Femur (tissue), 1 donor: ENCODE measurements at regions not wholly inside any gene's neighbourhood (a gene's known extent, or its start where the extent isn't known, plus 50 kb on each side); places are given as distances from the start of the nearest gene placed in this dataset.
A peak's percentile ranks its signal among the peaks of the same experiment; 100 is the strongest.
"Not testable (repeated sequence)": the region's sequence is repeated elsewhere in the genome, so short reads cannot be mapped to it uniquely, and the experiment has no call there.

Source experiments
- DNase-seq: peaks from one replicate; pipeline ENCODE4 v3.0.0-alpha.2; 2017

DNA sequence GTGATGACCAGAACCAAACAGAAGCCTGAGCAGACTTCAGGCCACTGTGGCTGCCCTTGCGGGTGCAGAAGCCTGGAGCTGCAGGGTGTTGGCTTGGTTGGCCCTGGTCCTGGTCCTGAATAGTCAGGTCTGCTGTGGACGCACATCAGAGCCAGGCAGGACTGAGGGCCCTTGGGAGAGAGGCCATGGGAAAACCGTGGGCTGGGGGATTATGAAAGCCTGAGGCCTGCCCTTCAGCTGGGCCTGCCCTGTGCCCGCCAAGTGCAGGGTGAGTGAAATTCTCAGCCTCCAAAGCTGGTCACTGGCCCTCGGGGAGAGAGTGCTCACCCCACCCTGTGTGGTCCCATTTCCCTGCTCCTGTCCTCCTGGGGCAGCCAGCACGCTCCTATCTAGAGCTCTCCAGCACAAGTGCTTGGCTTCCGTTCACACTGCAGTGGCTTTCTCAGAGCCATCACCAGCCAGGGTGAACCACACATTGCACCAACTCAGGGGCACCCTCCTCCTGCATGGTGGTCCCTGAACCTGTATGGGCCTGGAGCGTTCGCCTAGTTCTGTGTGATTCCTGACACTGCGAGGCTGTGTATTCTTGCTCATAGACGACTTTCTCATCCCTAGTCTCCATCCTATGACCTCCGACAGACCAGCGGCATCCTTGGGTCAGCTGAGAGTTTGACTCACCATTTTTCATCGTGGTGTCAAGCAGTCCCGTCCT, 146.1 kb downstream of the TTLL2 start:
- no peak for DNase-seq

GRCh38 chr6:167471548-167471930, 146.7 kb downstream of the TTLL2 start:
- DNase-seq: no peak

- DNase-seq: no peak
These were observed 147.3 kb downstream of the TTLL2 start for GRCh38 chr6:167472148-167472547.

GRCh38 chr6:167472880-167473279, 148.0 kb downstream of the TTLL2 start:
- no peak for DNase-seq

GRCh38 chr6:167474171-167474570, 149.3 kb downstream of the TTLL2 start:
- no peak for DNase-seq

DNA sequence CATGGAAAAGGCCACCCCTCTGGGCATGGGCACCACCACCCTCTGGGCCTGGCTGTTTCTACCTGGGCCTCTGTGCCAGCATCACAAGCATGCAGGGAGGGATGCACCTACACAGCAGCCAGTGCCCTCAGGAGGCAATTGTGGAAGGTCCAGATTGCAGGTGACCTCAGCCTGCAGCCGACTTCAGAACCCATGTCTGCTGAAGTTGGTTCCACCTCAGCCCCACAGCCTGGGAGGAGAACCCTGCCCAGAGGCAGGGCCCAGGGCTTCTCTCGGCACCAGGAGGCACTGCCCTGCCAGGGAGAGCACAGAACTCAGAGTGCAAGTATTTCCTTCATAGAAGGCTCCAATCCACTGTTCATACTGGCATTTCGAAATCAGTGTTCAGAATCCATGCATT, 149.8 kb downstream of the TTLL2 start:
- no peak for DNase-seq

- DNase-seq: no peak
These were observed 151.1 kb downstream of the TTLL2 start for GRCh38 chr6:167475947-167476346.

- no peak for DNase-seq
These were observed 152.1 kb downstream of the TTLL2 start for GRCh38 chr6:167476844-167477595.

- no peak for DNase-seq
These were observed 152.8 kb downstream of the TTLL2 start for GRCh38 chr6:167477688-167478087.

DNA sequence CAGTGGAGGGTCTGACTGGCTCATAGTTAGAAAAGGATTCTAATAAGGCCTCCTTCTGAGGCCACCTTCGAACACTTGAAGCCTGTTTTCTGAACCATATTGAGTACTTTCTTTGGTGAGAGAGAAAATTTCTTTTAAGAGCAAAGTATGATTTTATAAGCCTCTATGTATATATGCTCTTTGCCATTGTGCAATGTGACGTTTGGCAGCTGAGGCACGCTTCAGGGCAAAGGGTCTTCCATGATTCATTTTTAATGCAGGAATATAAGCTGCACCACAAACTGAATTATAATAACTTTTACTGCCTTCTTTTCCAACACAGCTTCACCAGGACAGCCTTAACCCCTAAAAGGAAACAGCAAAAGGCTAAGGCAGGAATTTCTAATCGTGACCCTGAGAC, 154.4 kb downstream of the TTLL2 start:
- DNase-seq: no peak

GRCh38 chr6:167479901-167480648, 155.2 kb downstream of the TTLL2 start:
- DNase-seq: no peak

GRCh38 chr6:167481307-167481926, 156.5 kb downstream of the TTLL2 start:
- DNase-seq: no peak

DNA sequence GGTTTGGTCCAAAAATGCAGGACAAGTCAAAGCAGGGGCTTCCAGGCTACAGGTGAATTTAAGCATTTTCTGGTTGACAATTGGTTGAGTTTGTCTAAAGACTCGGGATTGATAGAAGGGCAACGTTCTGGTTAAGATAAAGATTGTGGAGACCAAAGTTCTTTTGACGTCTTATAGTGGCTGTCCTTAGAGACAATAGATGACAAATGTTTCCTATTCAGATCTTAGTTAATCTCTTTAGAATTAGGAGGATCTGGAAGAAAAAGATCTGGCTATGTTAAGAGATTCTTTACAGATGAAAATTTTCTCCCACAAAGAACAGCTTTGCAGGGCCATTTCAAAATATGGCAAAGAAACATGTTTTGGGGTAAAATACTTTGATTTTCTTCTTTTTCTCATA, 157.9 kb downstream of the TTLL2 start:
- not testable (repeated sequence) for DNase-seq

DNA sequence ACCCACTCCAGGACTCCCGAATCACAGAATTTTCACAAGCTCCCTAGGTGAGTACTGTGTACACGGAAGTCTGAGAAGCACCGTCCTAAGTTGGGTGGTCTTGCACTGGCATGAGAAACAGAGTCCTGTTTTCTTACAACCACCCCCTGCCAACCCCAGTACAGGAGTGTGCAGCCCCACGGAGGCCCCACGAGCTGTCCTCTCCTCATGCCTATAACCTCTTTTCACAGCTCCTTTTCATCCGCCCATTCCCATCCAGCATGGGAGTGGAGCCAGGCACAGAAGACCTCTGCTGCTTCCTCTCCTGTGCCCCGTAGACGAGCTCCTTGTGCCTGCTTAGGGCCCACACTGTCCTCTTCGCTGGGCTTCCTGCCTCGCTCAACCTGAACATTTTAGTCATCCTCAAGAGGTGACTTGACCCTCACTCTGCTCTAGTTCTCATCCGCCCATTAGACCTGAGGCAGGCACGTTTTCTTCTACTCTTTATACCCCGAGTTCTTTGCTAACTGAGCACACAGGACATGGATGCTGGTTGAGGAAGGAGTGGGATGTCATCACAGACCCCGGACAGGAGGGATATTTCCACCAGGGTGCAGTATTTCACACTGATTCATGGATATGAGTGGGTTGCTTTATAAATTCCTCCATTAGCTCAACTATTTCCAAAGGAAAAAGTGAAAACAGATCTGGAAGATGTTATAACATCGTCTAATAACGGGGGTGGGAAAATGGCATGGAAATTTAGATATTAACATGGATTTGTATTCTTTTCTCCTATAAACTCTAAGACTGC, 160.5 kb downstream of the TTLL2 start:
- DNase-seq: peak; percentile 49

- DNase-seq: no peak
These were observed 163.1 kb downstream of the TTLL2 start for GRCh38 chr6:167487749-167488664.

DNA sequence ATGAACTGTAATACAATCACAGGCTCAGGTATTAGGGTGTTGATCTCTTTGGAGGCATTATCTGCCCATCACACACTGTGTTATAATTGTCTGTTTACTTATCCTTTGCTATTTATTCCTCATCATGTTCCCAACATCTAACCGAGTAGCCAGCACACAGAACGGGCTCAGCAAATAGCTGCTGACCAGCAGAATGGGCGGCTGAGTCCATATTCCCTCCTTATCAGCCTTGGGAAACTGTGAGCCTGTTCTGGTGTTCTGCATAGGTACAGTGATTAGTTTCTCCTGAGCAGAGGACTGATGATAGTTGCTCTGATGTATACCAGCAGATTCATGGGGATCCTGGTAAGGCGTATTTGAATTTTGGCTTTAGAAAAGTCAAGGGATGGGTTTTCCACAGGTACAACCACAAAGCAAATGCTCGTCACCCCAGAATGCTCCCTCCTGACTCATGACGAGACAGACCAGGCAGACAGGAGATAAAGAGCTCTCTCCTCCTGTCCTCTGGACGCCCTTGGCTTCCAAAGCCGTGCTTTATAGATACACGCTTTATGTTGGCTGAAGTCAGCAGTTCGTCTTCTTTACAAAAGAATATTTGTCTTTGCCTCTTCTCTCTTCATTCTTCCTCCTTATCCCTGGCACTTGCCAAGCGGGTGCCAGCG, 166.7 kb downstream of the TTLL2 start:
- no peak for DNase-seq

- DNase-seq: no peak
These were observed 167.2 kb downstream of the TTLL2 start for GRCh38 chr6:167492100-167492449.

- no peak for DNase-seq
These were observed 168.4 kb downstream of the TTLL2 start for GRCh38 chr6:167493310-167493709.

GRCh38 chr6:167493976-167494697, 169.3 kb downstream of the TTLL2 start:
- DNase-seq: peak; percentile 67
